GM23338 (cell line): ENCODE measurements at regions not wholly inside any gene's neighbourhood (a gene's known extent, or its start where the extent isn't known, plus 50 kb on each side); places are given as distances from the start of the nearest gene placed in this dataset.

Experiments
- ATAC-seq: fragments of 200-7000 bp; cut with Tn5 transposase; 3 replicates; pipeline ENCODE4 v1.9.1; 2020
- DNase-seq: peaks from one replicate; pipeline ENCODE4 v3.0.0-alpha.2; 2015; ENCODE audit warnings: low spot score
- H2AFZ ChIP-seq: fragments of 200-600 bp; sonication (generic); 2 replicates; pipeline ENCODE4 v1.8.0; 2016; ENCODE audit warnings: antibody characterized with exemption, mild to moderate bottlenecking, moderate library complexity
- H3F3A ChIP-seq: fragments of 200-600 bp; sonication (generic); replicated peaks from 2 replicates; pipeline ENCODE4 v1.8.0; 2017; ENCODE audit warnings: antibody characterized with exemption, mixed run types, low read depth
- H3K27ac ChIP-seq: fragments of 200-600 bp; sonication (generic); 2 replicates; pipeline ENCODE4 v1.6.1; 2016; ENCODE audit warnings: low read depth
- H3K27me3 ChIP-seq: fragments of 200-600 bp; sonication (generic); 2 replicates; pipeline ENCODE4 v1.8.0; 2016; ENCODE audit warnings: mild to moderate bottlenecking, mixed run types, moderate library complexity; ENCODE audit not compliant: insufficient read depth
- H3K36me3 ChIP-seq: fragments of 200-600 bp; sonication (generic); 2 replicates; pipeline ENCODE4 v1.8.0; 2016; ENCODE audit warnings: mild to moderate bottlenecking; ENCODE audit not compliant: insufficient read depth
- H3K4me1 ChIP-seq: fragments of 200-600 bp; sonication (generic); 2 replicates; pipeline ENCODE4 v1.8.0; 2016; ENCODE audit warnings: mild to moderate bottlenecking, moderate library complexity; ENCODE audit not compliant: insufficient read depth
- H3K4me2 ChIP-seq: fragments of 200-600 bp; sonication (generic); 2 replicates; pipeline ENCODE4 v1.7.1; 2017; ENCODE audit warnings: mixed run types
- H3K4me3 ChIP-seq: fragments of 200-600 bp; sonication (generic); 2 replicates; pipeline ENCODE4 v1.6.1; 2016; ENCODE audit warnings: mixed run types
- H3K79me2 ChIP-seq: fragments of 200-600 bp; sonication (generic); replicated peaks from 2 replicates; pipeline ENCODE4 v1.8.0; 2017; ENCODE audit warnings: mild to moderate bottlenecking; ENCODE audit not compliant: insufficient read depth
- H3K9me2 ChIP-seq: fragments of 200-600 bp; sonication (generic); 2 replicates; pipeline ENCODE4 v1.8.0; 2017; ENCODE audit not compliant: insufficient read depth
- H4K20me1 ChIP-seq: fragments of 200-600 bp; sonication (generic); replicated peaks from 2 replicates; pipeline ENCODE4 v1.8.0; 2017; ENCODE audit warnings: mild to moderate bottlenecking; ENCODE audit not compliant: insufficient read depth
- H3K27ac Mint-ChIP-seq: 2 replicates; pipeline ENCODE4 v1.8.0; 2020; ENCODE audit warnings: inconsistent platforms, mild to moderate bottlenecking, moderate library complexity, mixed read lengths
- H3K27me3 Mint-ChIP-seq: 3 replicates; pipeline ENCODE4 v1.8.0; 2022; ENCODE audit warnings: low read depth, mild to moderate bottlenecking, moderate library complexity, mixed read lengths, inconsistent platforms; ENCODE audit not compliant: insufficient read depth, poor library complexity
- H3K36me3 Mint-ChIP-seq: 3 replicates; pipeline ENCODE4 v1.8.0; 2021; ENCODE audit warnings: low read depth, mild to moderate bottlenecking, inconsistent platforms, moderate library complexity, mixed read lengths
- H3K4me1 Mint-ChIP-seq: 3 replicates; pipeline ENCODE4 v1.8.0; 2020; ENCODE audit warnings: mild to moderate bottlenecking, inconsistent platforms, mixed read lengths
- H3K4me3 Mint-ChIP-seq: 3 replicates; pipeline ENCODE4 v1.8.0; 2021; ENCODE audit warnings: moderate library complexity, mild to moderate bottlenecking, inconsistent platforms, mixed read lengths
- H3K9me3 Mint-ChIP-seq: 3 replicates; pipeline ENCODE4 v1.8.0; 2020; ENCODE audit warnings: moderate library complexity, mild to moderate bottlenecking, inconsistent platforms, mixed read lengths
- CTCF ChIP-seq, 2 experiments: fragments of 200-600 bp in 1 of 2; sonication (generic) in 1 of 2; conservative IDR thresholded peaks; 2 replicates each; pipeline versions ENCODE4 v1.5.1 to v1.6.1; 2016 to 2017; ENCODE audit warnings: antibody characterized with exemption in 2 of 2, low read depth in 2 of 2, mild to moderate bottlenecking in 2 of 2, moderate library complexity in 1 of 2
- EZH2 ChIP-seq: fragments of 200-600 bp; sonication (generic); IDR thresholded peaks from one replicate; pipeline ENCODE4 v1.8.0; 2017; ENCODE audit warnings: antibody characterized with exemption, mild to moderate bottlenecking, low read depth; ENCODE audit not compliant: unreplicated experiment
- EZH2phosphoT487 ChIP-seq: fragments of 200-600 bp; sonication (generic); IDR thresholded peaks from one replicate; pipeline ENCODE4 v1.8.1; 2018; ENCODE audit warnings: antibody characterized with exemption; ENCODE audit not compliant: unreplicated experiment
- JUNB ChIP-seq: IDR thresholded peaks from one replicate; pipeline ENCODE4 v1.6.1; 2016; ENCODE audit warnings: antibody characterized with exemption; ENCODE audit not compliant: unreplicated experiment
- POLR2AphosphoS5 ChIP-seq: IDR thresholded peaks from 2 replicates; pipeline ENCODE4 v1.6.1; 2016; ENCODE audit warnings: antibody characterized with exemption, low read depth
- STAT1 ChIP-seq: IDR thresholded peaks from one replicate; pipeline ENCODE4 v1.6.1; 2016; ENCODE audit warnings: antibody characterized with exemption; ENCODE audit not compliant: unreplicated experiment
- ZNF114 ChIP-seq: fragments of 250-450 bp; sonication (Bioruptor Pico); IDR thresholded peaks from 2 replicates; pipeline ENCODE4 v1.5.0; 2020; ENCODE audit warnings: mild to moderate bottlenecking, moderate library complexity
- ZNF331 ChIP-seq: fragments of 250-450 bp; sonication (Bioruptor Pico); IDR thresholded peaks from 2 replicates; pipeline ENCODE4 v1.5.0; 2020; ENCODE audit warnings: low read depth, mild to moderate bottlenecking, moderate library complexity
- ZNF462 ChIP-seq: fragments of 250-450 bp; sonication (Bioruptor Pico); IDR thresholded peaks from 2 replicates; pipeline ENCODE4 v1.5.0; 2020; ENCODE audit warnings: mild to moderate bottlenecking, moderate library complexity

- no peak for TF ChIP-seq POLR2AphosphoS5
Measured at GRCh38 chr12:124704619-124705018, 137.2 kb upstream of the NCOR2 start (continued).

- Histone ChIP-seq H3K4me1 (no peaks in the 10 kb centered on the region), H3F3A (no peaks in the 10 kb centered on the region), H3K79me2 (no peaks in the 10 kb centered on the region), H2AFZ (no peak overlapping the region), H3K27ac (no peak overlapping the region), H3K9me2 (no peaks in the 10 kb centered on the region), H4K20me1 (no peaks in the 10 kb centered on the region), H3K4me2 (no peak overlapping the region), H3K4me3 (no peak overlapping the region), H3K36me3 (no peaks in the 10 kb centered on the region), H3K27me3 (no peaks in the 10 kb centered on the region)
- ATAC-seq = no peak
- H3K4me1 Mint-ChIP-seq = peaks cover 5% of the 10 kb centered on the region; the same call in 2 of the 3 replicates
- no peak overlapping the region for H3K27ac Mint-ChIP-seq
- H3K4me3 Mint-ChIP-seq = no peak overlapping the region
- H3K9me3 Mint-ChIP-seq = peaks cover 9% of the 10 kb centered on the region
- no peak for DNase-seq
- peaks cover 9% of the 10 kb centered on the region for H3K27me3 Mint-ChIP-seq
- TF ChIP-seq CTCF (conservative IDR thresholded peaks at IDR 0.05; ENCODE audit: low read depth in 2 of 2) = no peak
- TF ChIP-seq JUNB = no peak
- TF ChIP-seq ZNF331 (CRISPR knock-in tag) = no peak
- TF ChIP-seq EZH2 = no peak
- TF ChIP-seq STAT1 = no peak
- no peak for TF ChIP-seq ZNF114 (CRISPR knock-in tag)
- TF ChIP-seq ZNF462 = no peak
- no peak for TF ChIP-seq POLR2AphosphoS5
- TF ChIP-seq EZH2phosphoT487 = no peak
- H3K36me3 Mint-ChIP-seq = no peaks in the 10 kb centered on the region; the same call in 2 of the 3 replicates
Measured at GRCh38 chr12:124703856-124704255, 136.4 kb upstream of the NCOR2 start.
